Tibial nerve (tissue), 4 donors: ENCODE measurements at regions not wholly inside any gene's neighbourhood (a gene's known extent, or its start where the extent isn't known, plus 50 kb on each side); places are given as distances from the start of the nearest gene placed in this dataset.

Experiments
- CTCF ChIP-seq, 5 experiments: fragments of 200-600 bp in 3 of 5; fragments of 450-650 bp in 2 of 5; sonication (generic) in 3 of 5; IDR thresholded peaks; one replicate each; pipeline ENCODE4 v1.5.1; 2016 to 2019; ENCODE audit warnings: antibody characterized with exemption in 5 of 5, mild to moderate bottlenecking in 3 of 5, moderate library complexity in 2 of 5
- EP300 ChIP-seq, 2 donors: sonication (generic); formaldehyde crosslinking; IDR thresholded peaks; one replicate each; pipeline ENCODE4 v1.6.1; 2017; ENCODE audit warnings: antibody characterized with exemption in 2 of 2, mild to moderate bottlenecking in 1 of 2
- POLR2A ChIP-seq, 2 donors: fragments of 450-650 bp; IDR thresholded peaks; one replicate each; pipeline ENCODE4 v1.6.1; 2017; ENCODE audit warnings: antibody characterized with exemption in 2 of 2, mild to moderate bottlenecking in 2 of 2, moderate library complexity in 2 of 2

GRCh38 chr6:126140015-126140414 is 153.7 kb downstream of the TRMT11 start:
- TF ChIP-seq POLR2A (IDR thresholded peaks at IDR 0.05) (no peak), EP300 (IDR thresholded peaks at IDR 0.05) (no peak), CTCF (IDR thresholded peaks at IDR 0.05) (no peak)
